ENCODE measurements at regions not wholly inside any gene's neighbourhood (a gene's known extent, or its start where the extent isn't known, plus 50 kb on each side); places are given as distances from the start of the nearest gene placed in this dataset.

GRCh38 chr18:28269750-28270149, 92.8 kb upstream of the CDH2 start:
- Histone ChIP-seq H3K4me1 (ENCODE audit: insufficient read depth) (no peaks in the 10 kb centered on the region), H3K9me2 (replicated peaks; ENCODE audit: insufficient read depth) (no peaks in the 10 kb centered on the region), H3K9me3 (ENCODE audit: low read depth) (no peaks in the 10 kb centered on the region), H3K27ac (no peak overlapping the region), H3K4me2 (no peak overlapping the region), H3K27me3 (no peaks in the 10 kb centered on the region), H4K20me1 (ENCODE audit: insufficient read depth, poor library complexity, severe bottlenecking) (no peaks in the 10 kb centered on the region), H3K36me3 (replicated peaks; ENCODE audit: insufficient read depth, low read depth) (no peaks in the 10 kb centered on the region), H2AFZ (no peak overlapping the region), H3K4me3 (no peak overlapping the region), H3K79me2 (no peaks in the 10 kb centered on the region)
- no peak for TF ChIP-seq EZH2 (IDR thresholded peaks at IDR 0.05; ENCODE audit: borderline replicate concordance)
- TF ChIP-seq, protein P1, sequence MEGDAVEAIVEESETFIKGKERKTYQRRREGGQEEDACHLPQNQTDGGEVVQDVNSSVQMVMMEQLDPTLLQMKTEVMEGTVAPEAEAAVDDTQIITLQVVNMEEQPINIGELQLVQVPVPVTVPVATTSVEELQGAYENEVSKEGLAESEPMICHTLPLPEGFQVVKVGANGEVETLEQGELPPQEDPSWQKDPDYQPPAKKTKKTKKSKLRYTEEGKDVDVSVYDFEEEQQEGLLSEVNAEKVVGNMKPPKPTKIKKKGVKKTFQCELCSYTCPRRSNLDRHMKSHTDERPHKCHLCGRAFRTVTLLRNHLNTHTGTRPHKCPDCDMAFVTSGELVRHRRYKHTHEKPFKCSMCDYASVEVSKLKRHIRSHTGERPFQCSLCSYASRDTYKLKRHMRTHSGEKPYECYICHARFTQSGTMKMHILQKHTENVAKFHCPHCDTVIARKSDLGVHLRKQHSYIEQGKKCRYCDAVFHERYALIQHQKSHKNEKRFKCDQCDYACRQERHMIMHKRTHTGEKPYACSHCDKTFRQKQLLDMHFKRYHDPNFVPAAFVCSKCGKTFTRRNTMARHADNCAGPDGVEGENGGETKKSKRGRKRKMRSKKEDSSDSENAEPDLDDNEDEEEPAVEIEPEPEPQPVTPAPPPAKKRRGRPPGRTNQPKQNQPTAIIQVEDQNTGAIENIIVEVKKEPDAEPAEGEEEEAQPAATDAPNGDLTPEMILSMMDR (IDR thresholded peaks at IDR 0.05; ENCODE audit: poor library complexity) = no peak
- no peak for TF ChIP-seq EZH2phosphoT487 (IDR thresholded peaks at IDR 0.05; ENCODE audit: low read depth, severe bottlenecking, unreplicated experiment)
- no peak for DNase-seq (ENCODE audit: low spot score)
- 87% methylated on average over 2 of the region's 2 CpGs for whole genome bisulfite sequencing (ENCODE audit: low lambda C conversion rate, missing lambda C conversion rate)

GRCh38 chr18:28267878-28268625, 91.1 kb upstream of the CDH2 start:
- H3K36me3 ChIP-seq (replicated peaks; ENCODE audit: insufficient read depth, low read depth) = no peaks in the 10 kb centered on the region
- no peaks in the 10 kb centered on the region for H3K79me2 ChIP-seq
- H3K4me3 ChIP-seq = no peak overlapping the region
- H3K9me3 ChIP-seq (ENCODE audit: low read depth) = no peaks in the 10 kb centered on the region
- TF ChIP-seq, protein P1 (IDR thresholded peaks at IDR 0.05; ENCODE audit: poor library complexity) = no peak
- TF ChIP-seq EZH2 (IDR thresholded peaks at IDR 0.05; ENCODE audit: borderline replicate concordance) (no peak), EZH2phosphoT487 (IDR thresholded peaks at IDR 0.05; ENCODE audit: low read depth, severe bottlenecking, unreplicated experiment) (no peak)
- H3K4me2 ChIP-seq = no peak overlapping the region
- no peaks in the 10 kb centered on the region for H3K9me2 ChIP-seq (replicated peaks; ENCODE audit: insufficient read depth)
- 62% methylated on average over 4 of the region's 4 CpGs for WGBS (ENCODE audit: low lambda C conversion rate, missing lambda C conversion rate)
- no peaks in the 10 kb centered on the region for H4K20me1 ChIP-seq (ENCODE audit: insufficient read depth, poor library complexity, severe bottlenecking)
- H3K27me3 ChIP-seq = no peaks in the 10 kb centered on the region
- no peak for DNase-seq (ENCODE audit: low spot score)
- no peak overlapping the region for H2AFZ ChIP-seq
- H3K27ac ChIP-seq = no peak overlapping the region
- no peaks in the 10 kb centered on the region for H3K4me1 ChIP-seq (ENCODE audit: insufficient read depth)

GRCh38 chr18:28267276-28267675, 90.3 kb upstream of the CDH2 start:
- Histone ChIP-seq H3K79me2 (no peaks in the 10 kb centered on the region), H3K4me2 (no peak overlapping the region), H3K4me1 (ENCODE audit: insufficient read depth) (no peaks in the 10 kb centered on the region), H2AFZ (no peak overlapping the region), H3K27me3 (no peaks in the 10 kb centered on the region), H3K9me3 (ENCODE audit: low read depth) (no peaks in the 10 kb centered on the region), H3K4me3 (no peak overlapping the region), H3K36me3 (replicated peaks; ENCODE audit: insufficient read depth, low read depth) (no peaks in the 10 kb centered on the region), H4K20me1 (ENCODE audit: insufficient read depth, poor library complexity, severe bottlenecking) (no peaks in the 10 kb centered on the region), H3K27ac (no peak overlapping the region), H3K9me2 (replicated peaks; ENCODE audit: insufficient read depth) (no peaks in the 10 kb centered on the region)
- TF ChIP-seq EZH2 (IDR thresholded peaks at IDR 0.05; ENCODE audit: borderline replicate concordance) (no peak), EZH2phosphoT487 (IDR thresholded peaks at IDR 0.05; ENCODE audit: low read depth, severe bottlenecking, unreplicated experiment) (no peak)
- TF ChIP-seq, protein P1 (IDR thresholded peaks at IDR 0.05; ENCODE audit: poor library complexity) = no peak
- no peak for DNase-seq (ENCODE audit: low spot score)
- whole genome bisulfite sequencing (ENCODE audit: low lambda C conversion rate, missing lambda C conversion rate) = 76% methylated on average over 2 of the region's 2 CpGs

All from hepatocyte (in vitro differentiated cells).